DOHH2 (cell line): ENCODE measurements at regions not wholly inside any gene's neighbourhood (a gene's known extent, or its start where the extent isn't known, plus 50 kb on each side); places are given as distances from the start of the nearest gene placed in this dataset.

Source experiments
- H3F3A ChIP-seq: fragments of 200-600 bp; sonication (generic), shearing (Covaris generic); 2 replicates; pipeline ENCODE4 v1.6.0; 2016; ENCODE audit warnings: antibody characterized with exemption, mild to moderate bottlenecking; ENCODE audit not compliant: control insufficient read depth, insufficient read depth
- H3K27ac ChIP-seq: fragments of 200-600 bp; sonication (generic); 2 replicates; pipeline ENCODE4 v1.5.1; 2014; ENCODE audit warnings: low read depth, mild to moderate bottlenecking, low read length, moderate library complexity
- H3K27me3 ChIP-seq: fragments of 200-600 bp; sonication (generic); 2 replicates; pipeline ENCODE4 v1.6.1; 2014; ENCODE audit warnings: mild to moderate bottlenecking, low read length, mixed read lengths; ENCODE audit not compliant: control insufficient read depth
- H3K36me3 ChIP-seq: fragments of 200-600 bp; sonication (generic); 2 replicates; pipeline ENCODE4 v1.6.1; 2014; ENCODE audit warnings: mild to moderate bottlenecking, low read length, moderate library complexity, mixed read lengths; ENCODE audit not compliant: control insufficient read depth
- H3K4me1 ChIP-seq: fragments of 200-600 bp; sonication (generic); 2 replicates; pipeline ENCODE4 v1.6.1; 2014; ENCODE audit warnings: mild to moderate bottlenecking, low read length, mixed read lengths; ENCODE audit not compliant: control insufficient read depth
- H3K4me2 ChIP-seq: fragments of 200-600 bp; sonication (generic); 2 replicates; pipeline ENCODE4 v1.6.0; 2014; ENCODE audit warnings: mild to moderate bottlenecking, low read length, moderate library complexity
- H3K4me3 ChIP-seq: fragments of 200-600 bp; sonication (generic); 2 replicates; pipeline ENCODE4 v1.5.1; 2014; ENCODE audit warnings: mild to moderate bottlenecking, low read length, mixed read lengths
- H3K79me2 ChIP-seq: fragments of 200-600 bp; sonication (generic); 2 replicates; pipeline ENCODE4 v1.6.1; 2014; ENCODE audit warnings: mild to moderate bottlenecking, low read length, mixed read lengths; ENCODE audit not compliant: control insufficient read depth
- H3K9me2 ChIP-seq: fragments of 200-600 bp; sonication (generic); replicated peaks from 2 replicates; pipeline ENCODE4 v1.6.1; 2014; ENCODE audit warnings: mild to moderate bottlenecking, low read length, mixed read lengths; ENCODE audit not compliant: control insufficient read depth
- H3K9me3 ChIP-seq: fragments of 200-600 bp; sonication (generic); 2 replicates; pipeline ENCODE4 v1.6.1; 2014; ENCODE audit warnings: antibody characterized with exemption, low read length, mixed read lengths; ENCODE audit not compliant: control insufficient read depth, insufficient read depth
- H4K20me1 ChIP-seq: fragments of 200-600 bp; sonication (generic); 2 replicates; pipeline ENCODE4 v1.6.0; 2014; ENCODE audit warnings: low read depth, mild to moderate bottlenecking, antibody characterized with exemption, low read length, moderate library complexity; ENCODE audit not compliant: control insufficient read depth, insufficient read depth
- EZH2phosphoT487 ChIP-seq: fragments of 200-600 bp; sonication (generic); IDR thresholded peaks from 2 replicates; pipeline ENCODE4 v1.6.1; 2017; ENCODE audit warnings: borderline replicate concordance, mild to moderate bottlenecking, antibody characterized with exemption, low read length, moderate library complexity, mixed read lengths
- TF ChIP-seq, protein P1 (sequence below): fragments of 200-600 bp; sonication (generic); IDR thresholded peaks from one replicate; pipeline ENCODE4 v1.5.1; 2014; ENCODE audit warnings: antibody characterized with exemption, mild to moderate bottlenecking, low read depth, low read length; ENCODE audit not compliant: poor library complexity, severe bottlenecking

DNA sequence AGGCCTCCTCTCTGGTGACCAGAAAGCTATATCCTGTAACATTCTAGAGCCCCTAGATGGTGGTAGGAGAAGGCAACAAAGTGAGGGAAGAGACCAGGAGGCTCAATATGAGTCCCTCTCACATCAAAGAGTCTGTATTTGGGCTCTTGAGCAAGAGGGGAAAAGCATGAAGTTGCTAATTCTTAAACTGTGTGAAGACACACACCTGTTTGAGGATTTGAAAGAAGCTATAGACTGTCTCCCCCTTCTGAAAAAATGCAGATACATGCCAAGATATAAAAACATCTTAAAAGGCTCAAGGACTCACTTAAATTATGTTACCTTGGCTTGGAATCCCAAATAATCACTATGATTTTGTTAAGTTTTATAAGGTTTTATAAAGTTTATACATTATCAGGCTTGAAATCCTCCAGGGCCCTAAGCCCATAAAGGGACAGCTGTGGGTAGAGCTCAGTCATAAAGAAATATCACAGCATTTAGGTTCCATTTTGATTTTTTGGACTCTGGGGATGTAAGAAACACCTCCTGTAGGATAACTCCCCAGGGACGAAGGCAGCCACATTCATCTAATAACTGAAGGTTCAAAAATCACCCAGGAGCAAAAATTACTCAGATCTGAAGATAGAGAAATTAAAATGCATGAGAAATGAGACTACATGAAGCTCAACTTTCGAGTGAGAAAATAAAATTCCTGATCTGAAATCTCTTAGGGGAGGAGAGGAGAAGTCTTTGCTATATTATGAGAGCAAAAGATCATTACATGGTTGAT lies 136.1 kb upstream of the LGALSL start:
- Histone ChIP-seq H3K9me2 (no peaks in the 10 kb centered on the region), H3K79me2 (no peaks in the 10 kb centered on the region), H3K4me3 (no peak overlapping the region), H3K4me1 (peaks cover 17% of the 10 kb centered on the region), H3K9me3 (no peaks in the 10 kb centered on the region), H3K27ac (no peak overlapping the region), H3K36me3 (no peaks in the 10 kb centered on the region), H3K4me2 (peak overlapping the region; percentile 29), H3F3A (no peaks in the 10 kb centered on the region), H3K27me3 (no peaks in the 10 kb centered on the region), H4K20me1 (no peaks in the 10 kb centered on the region)
- TF ChIP-seq, protein P1, sequence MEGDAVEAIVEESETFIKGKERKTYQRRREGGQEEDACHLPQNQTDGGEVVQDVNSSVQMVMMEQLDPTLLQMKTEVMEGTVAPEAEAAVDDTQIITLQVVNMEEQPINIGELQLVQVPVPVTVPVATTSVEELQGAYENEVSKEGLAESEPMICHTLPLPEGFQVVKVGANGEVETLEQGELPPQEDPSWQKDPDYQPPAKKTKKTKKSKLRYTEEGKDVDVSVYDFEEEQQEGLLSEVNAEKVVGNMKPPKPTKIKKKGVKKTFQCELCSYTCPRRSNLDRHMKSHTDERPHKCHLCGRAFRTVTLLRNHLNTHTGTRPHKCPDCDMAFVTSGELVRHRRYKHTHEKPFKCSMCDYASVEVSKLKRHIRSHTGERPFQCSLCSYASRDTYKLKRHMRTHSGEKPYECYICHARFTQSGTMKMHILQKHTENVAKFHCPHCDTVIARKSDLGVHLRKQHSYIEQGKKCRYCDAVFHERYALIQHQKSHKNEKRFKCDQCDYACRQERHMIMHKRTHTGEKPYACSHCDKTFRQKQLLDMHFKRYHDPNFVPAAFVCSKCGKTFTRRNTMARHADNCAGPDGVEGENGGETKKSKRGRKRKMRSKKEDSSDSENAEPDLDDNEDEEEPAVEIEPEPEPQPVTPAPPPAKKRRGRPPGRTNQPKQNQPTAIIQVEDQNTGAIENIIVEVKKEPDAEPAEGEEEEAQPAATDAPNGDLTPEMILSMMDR: no peak
- no peak for TF ChIP-seq EZH2phosphoT487

DNA sequence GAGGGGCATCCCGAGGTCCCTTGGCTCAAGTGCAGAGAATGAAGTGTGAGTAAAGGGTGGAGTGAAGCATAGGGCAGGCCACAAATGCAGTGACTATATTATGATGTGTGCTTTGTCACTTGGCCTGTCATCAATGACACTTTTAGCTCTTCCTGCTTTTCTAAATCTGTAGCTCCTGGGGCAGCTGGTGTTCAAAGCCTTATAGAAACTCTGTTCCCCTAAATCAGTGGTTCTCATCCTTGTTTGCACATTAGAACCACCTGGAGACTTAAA lies 135.6 kb upstream of the LGALSL start:
- TF ChIP-seq EZH2phosphoT487: no peak
- TF ChIP-seq, protein P1: no peak
- Histone ChIP-seq H4K20me1 (no peaks in the 10 kb centered on the region), H3K36me3 (no peaks in the 10 kb centered on the region), H3K9me3 (no peaks in the 10 kb centered on the region), H3F3A (no peaks in the 10 kb centered on the region), H3K27ac (no peak overlapping the region), H3K4me3 (no peak overlapping the region), H3K4me2 (peak overlapping the region; percentile 29), H3K9me2 (no peaks in the 10 kb centered on the region), H3K27me3 (no peaks in the 10 kb centered on the region), H3K4me1 (peaks cover 17% of the 10 kb centered on the region), H3K79me2 (no peaks in the 10 kb centered on the region)

DNA sequence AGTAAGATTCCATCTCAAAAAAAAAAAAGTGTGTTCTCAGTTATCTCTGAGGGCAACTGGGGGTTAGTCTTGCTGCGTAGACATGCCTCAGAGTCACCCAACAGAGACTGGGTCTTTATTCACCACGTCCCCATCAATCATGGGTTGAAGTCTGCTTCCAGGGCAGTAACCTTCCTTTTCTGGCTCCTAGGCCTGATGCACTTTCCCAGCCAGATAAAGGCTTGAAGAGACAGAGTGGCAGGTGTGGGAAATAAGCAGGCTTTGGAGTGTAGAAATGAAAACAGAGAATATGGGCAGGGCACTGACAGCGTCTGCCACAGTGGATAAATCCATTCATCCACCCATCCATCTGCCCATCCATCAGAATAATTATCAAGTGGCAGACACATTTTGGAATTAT lies 134.1 kb upstream of the LGALSL start:
- Histone ChIP-seq H3K4me1 (peaks cover 17% of the 10 kb centered on the region), H3K36me3 (no peaks in the 10 kb centered on the region)

More for the DNA sequence above, 134.1 kb upstream of the LGALSL start:
- Histone ChIP-seq H3K79me2 (no peaks in the 10 kb centered on the region), H3K9me2 (no peaks in the 10 kb centered on the region), H3K4me3 (no peak overlapping the region), H3K4me2 (no peak overlapping the region), H4K20me1 (no peaks in the 10 kb centered on the region), H3K9me3 (no peaks in the 10 kb centered on the region), H3K27ac (no peak overlapping the region), H3K27me3 (no peaks in the 10 kb centered on the region), H3F3A (no peaks in the 10 kb centered on the region)
- TF ChIP-seq, protein P1: no peak
- TF ChIP-seq EZH2phosphoT487: no peak
